KMS-11 (cell line): ENCODE measurements at regions not wholly inside any gene's neighbourhood (a gene's known extent, or its start where the extent isn't known, plus 50 kb on each side); places are given as distances from the start of the nearest gene placed in this dataset.
"Not testable (repeated sequence)": the region's sequence is repeated elsewhere in the genome, so short reads cannot be mapped to it uniquely, and the experiment has no call there.

Source experiments
- H2AFZ ChIP-seq: fragments of 200-600 bp; sonication (generic); 2 replicates; pipeline ENCODE4 v1.6.1; 2016; ENCODE audit warnings: antibody characterized with exemption, mixed run types, low read depth
- H3K27ac ChIP-seq: fragments of 200-600 bp; sonication (generic); 2 replicates; pipeline ENCODE4 v1.6.1; 2016; ENCODE audit warnings: mild to moderate bottlenecking, mixed run types
- H3K27me3 ChIP-seq: fragments of 200-600 bp; sonication (generic); 2 replicates; pipeline ENCODE4 v1.6.1; 2017; ENCODE audit warnings: mild to moderate bottlenecking, low read depth, mixed run types, moderate library complexity; ENCODE audit not compliant: insufficient read depth
- H3K36me3 ChIP-seq: fragments of 200-600 bp; sonication (generic); 2 replicates; pipeline ENCODE4 v1.6.1; 2017; ENCODE audit warnings: mild to moderate bottlenecking, mixed run types; ENCODE audit not compliant: insufficient read depth
- H3K4me1 ChIP-seq: fragments of 200-600 bp; sonication (generic); 2 replicates; pipeline ENCODE4 v1.6.1; 2016; ENCODE audit warnings: mild to moderate bottlenecking, low read depth, mixed run types; ENCODE audit not compliant: poor library complexity, severe bottlenecking
- H3K4me2 ChIP-seq: fragments of 200-600 bp; sonication (generic); 2 replicates; pipeline ENCODE4 v1.7.0; 2016; ENCODE audit warnings: mild to moderate bottlenecking, mixed run types
- H3K4me3 ChIP-seq: fragments of 200-600 bp; sonication (generic); IDR thresholded peaks from 2 replicates; pipeline ENCODE4 v1.6.1; 2017; ENCODE audit warnings: low read depth, low read length, mixed read lengths; ENCODE audit not compliant: insufficient read depth
- H3K79me2 ChIP-seq: fragments of 200-600 bp; sonication (generic); 2 replicates; pipeline ENCODE4 v1.6.1; 2016; ENCODE audit warnings: low read depth, mixed run types; ENCODE audit not compliant: insufficient read depth
- H3K9ac ChIP-seq: fragments of 200-600 bp; sonication (generic); 2 replicates; pipeline ENCODE4 v1.6.1; 2016; ENCODE audit warnings: mild to moderate bottlenecking, mixed run types
- H4K20me1 ChIP-seq: fragments of 200-600 bp; sonication (generic); 2 replicates; pipeline ENCODE4 v1.6.1; 2016; ENCODE audit warnings: mild to moderate bottlenecking, mixed run types; ENCODE audit not compliant: insufficient read depth
- TF ChIP-seq, protein P1 (sequence below): fragments of 200-600 bp; sonication (generic); conservative IDR thresholded peaks from 2 replicates; pipeline ENCODE4 v1.6.1; 2017; ENCODE audit warnings: low read depth, mild to moderate bottlenecking, antibody characterized with exemption, low read length, moderate library complexity, mixed read lengths

DNA sequence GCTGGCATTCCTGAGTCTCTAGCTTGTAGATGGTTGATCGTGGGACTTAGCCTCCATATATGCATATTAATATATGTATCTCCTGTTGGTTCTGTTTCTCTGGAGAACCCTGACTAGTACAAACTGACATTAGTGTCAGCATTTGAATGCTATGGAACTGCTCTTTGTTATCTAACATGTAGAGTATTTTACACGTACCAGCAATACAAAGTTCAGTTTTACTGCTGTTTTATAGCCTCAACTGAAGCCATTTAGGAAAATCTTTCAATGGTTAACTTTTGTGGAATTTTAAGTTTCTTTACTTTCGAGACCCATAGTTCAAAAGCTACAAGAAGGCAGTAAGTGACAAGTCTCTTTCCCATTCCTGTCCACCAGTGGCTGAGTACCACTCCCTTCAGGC is 418.4 kb downstream of the NUP35 start:
- no peak overlapping the region for H3K4me3 ChIP-seq
- no peak overlapping the region for H3K27ac ChIP-seq
- no peaks in the 10 kb centered on the region for H3K36me3 ChIP-seq
- no peaks in the 10 kb centered on the region for H3K79me2 ChIP-seq
- H3K4me2 ChIP-seq, result no peak overlapping the region
- H2AFZ ChIP-seq, result no peak overlapping the region
- no peaks in the 10 kb centered on the region for H3K27me3 ChIP-seq
- TF ChIP-seq, protein P1, sequence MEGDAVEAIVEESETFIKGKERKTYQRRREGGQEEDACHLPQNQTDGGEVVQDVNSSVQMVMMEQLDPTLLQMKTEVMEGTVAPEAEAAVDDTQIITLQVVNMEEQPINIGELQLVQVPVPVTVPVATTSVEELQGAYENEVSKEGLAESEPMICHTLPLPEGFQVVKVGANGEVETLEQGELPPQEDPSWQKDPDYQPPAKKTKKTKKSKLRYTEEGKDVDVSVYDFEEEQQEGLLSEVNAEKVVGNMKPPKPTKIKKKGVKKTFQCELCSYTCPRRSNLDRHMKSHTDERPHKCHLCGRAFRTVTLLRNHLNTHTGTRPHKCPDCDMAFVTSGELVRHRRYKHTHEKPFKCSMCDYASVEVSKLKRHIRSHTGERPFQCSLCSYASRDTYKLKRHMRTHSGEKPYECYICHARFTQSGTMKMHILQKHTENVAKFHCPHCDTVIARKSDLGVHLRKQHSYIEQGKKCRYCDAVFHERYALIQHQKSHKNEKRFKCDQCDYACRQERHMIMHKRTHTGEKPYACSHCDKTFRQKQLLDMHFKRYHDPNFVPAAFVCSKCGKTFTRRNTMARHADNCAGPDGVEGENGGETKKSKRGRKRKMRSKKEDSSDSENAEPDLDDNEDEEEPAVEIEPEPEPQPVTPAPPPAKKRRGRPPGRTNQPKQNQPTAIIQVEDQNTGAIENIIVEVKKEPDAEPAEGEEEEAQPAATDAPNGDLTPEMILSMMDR, result no peak
- H4K20me1 ChIP-seq, result no peaks in the 10 kb centered on the region
- no peak overlapping the region for H3K9ac ChIP-seq
- H3K4me1 ChIP-seq, result peaks cover 14% of the 10 kb centered on the region

DNA sequence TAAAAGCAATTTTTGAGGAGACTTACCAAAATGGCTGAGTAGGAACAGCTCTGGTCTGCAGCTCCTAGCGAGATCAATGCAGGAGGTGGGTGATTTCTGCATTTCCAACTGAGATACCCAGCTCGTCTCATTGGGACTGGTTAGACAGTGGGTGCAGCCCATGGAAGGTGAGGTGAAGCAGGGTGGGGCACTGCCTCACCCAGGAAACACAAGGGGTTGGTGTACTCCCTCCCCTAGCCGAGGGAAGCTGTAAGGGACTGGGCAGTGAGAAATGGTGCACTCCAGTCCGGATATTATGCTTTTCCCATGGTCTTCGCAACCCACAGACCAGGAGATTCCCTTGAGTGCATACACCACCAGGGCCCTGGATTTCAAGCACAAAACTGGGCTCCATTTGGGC is 419.0 kb downstream of the NUP35 start:
- H3K4me1 ChIP-seq, result peaks cover 14% of the 10 kb centered on the region
- peak overlapping the region; percentile 87 for H2AFZ ChIP-seq
- no peaks in the 10 kb centered on the region for H3K79me2 ChIP-seq
- no peaks in the 10 kb centered on the region for H3K27me3 ChIP-seq
- H3K27ac ChIP-seq, result peak overlapping the region; percentile 36; the same call in 1 of the 2 replicates
- no peaks in the 10 kb centered on the region for H4K20me1 ChIP-seq
- no peaks in the 10 kb centered on the region for H3K36me3 ChIP-seq
- H3K4me3 ChIP-seq, result no peak overlapping the region
- peak overlapping the region; percentile 41; the same call in 1 of the 2 replicates for H3K9ac ChIP-seq
- TF ChIP-seq, protein P1, result no peak
- H3K4me2 ChIP-seq, result peak overlapping the region; percentile 60

DNA sequence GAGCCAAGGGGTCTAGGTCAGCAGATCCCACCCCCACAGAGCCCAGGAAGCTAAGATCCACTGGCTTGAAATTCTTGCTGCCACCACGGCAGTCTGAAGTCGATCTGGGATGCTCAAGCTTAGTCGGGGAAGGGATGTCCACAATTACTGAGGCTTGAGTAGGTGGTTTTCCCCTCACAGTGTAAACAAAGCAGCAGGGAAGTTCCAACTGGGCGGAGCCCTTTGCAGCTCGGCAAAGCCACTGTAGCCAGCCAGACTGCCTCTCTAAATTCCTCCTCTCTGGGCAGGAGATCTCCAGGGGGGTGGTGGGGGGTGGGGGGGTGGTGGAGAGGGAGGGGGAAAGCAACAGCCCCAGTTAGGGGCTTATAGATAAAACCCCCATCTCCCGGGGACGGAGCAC is 419.5 kb downstream of the NUP35 start:
- Histone ChIP-seq H2AFZ (peak overlapping the region; percentile 87), H3K79me2 (no peaks in the 10 kb centered on the region), H3K4me3 (no peak overlapping the region), H3K4me2 (peak overlapping the region; percentile 60), H3K9ac (peak overlapping the region; percentile 41; the same call in 1 of the 2 replicates), H3K36me3 (no peaks in the 10 kb centered on the region), H4K20me1 (no peaks in the 10 kb centered on the region), H3K4me1 (peaks cover 14% of the 10 kb centered on the region), H3K27me3 (no peaks in the 10 kb centered on the region), H3K27ac (peak overlapping the region; percentile 36; the same call in 1 of the 2 replicates)
- TF ChIP-seq, protein P1, result no peak

DNA sequence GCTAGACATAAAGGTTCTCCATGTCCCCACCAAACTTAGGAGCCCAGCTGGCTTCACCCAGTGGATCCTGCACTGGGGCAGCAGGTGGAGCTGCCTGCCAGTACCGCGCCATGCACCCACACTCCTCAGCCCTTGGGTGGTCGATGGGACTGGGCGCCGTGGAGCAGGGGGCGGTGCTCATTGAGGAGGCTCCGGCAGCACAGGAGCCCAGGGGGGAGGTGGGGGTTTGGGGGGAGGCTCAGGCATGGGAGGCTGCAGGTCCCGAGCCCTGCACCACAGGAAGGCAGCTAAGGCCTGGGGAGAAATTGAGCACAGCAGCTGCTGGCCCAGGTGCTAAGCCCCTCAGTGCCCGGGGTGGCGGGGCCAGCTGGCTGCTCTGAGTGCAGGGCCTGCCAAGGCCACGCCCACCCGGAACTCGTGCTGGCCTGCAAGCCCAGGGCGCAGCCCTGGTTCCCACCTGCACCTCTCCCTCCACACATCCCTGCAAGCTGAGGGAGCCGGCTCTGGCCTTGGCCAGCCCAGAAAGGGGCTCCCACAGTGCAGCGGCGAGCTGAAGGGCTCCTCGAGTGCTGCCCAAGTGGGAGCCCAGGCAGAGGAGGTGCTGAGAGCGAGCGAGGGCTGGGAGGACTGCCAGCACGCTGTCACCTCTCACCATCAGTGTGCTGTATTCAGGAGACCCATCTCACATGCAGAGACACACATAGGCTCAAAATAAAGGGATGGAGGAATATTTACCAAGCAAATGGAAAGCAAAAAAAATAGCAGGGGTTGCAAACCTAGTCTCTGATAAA is 422.5 kb downstream of the NUP35 start:
- H3K9ac ChIP-seq, H2AFZ ChIP-seq, H3K4me3 ChIP-seq, H3K36me3 ChIP-seq, H3K4me2 ChIP-seq, H3K79me2 ChIP-seq, H3K27ac ChIP-seq, H4K20me1 ChIP-seq, H3K27me3 ChIP-seq: not testable (repeated sequence)
- peaks cover 14% of the 10 kb centered on the region for H3K4me1 ChIP-seq

DNA sequence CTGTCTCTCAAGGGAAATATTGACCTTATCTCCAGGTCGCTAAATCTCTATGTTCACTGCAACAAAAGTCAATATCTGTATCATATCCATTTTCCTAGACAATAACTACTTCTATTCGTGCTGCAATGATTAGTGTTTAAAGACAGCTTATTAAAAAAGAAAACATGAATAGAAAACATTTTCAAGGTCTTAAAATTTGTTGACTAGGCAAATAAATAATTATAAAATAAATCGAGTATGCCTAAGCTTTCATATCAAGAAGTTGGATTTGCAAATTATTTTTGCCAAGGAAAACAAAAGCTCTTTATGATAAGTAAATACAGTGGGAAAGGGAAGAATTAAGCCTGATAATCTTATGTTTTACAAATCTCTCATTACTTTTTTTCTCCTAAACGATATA is 428.5 kb downstream of the NUP35 start:
- Histone ChIP-seq H3K4me3 (no peak overlapping the region), H4K20me1 (no peaks in the 10 kb centered on the region), H3K27ac (no peak overlapping the region), H3K9ac (no peak overlapping the region), H3K4me2 (no peak overlapping the region), H3K36me3 (no peaks in the 10 kb centered on the region), H3K79me2 (no peaks in the 10 kb centered on the region), H3K27me3 (no peaks in the 10 kb centered on the region), H2AFZ (no peak overlapping the region), H3K4me1 (no peaks in the 10 kb centered on the region)
- TF ChIP-seq, protein P1, result no peak
